K562 (cell line): ENCODE measurements at regions not wholly inside any gene's neighbourhood (a gene's known extent, or its start where the extent isn't known, plus 50 kb on each side); places are given as distances from the start of the nearest gene placed in this dataset.

Source experiments
- ATF1 ChIP-seq, 2 experiments: fragments of 450-650 bp in 1 of 2; IDR thresholded peaks; 2 replicates each; pipeline ENCODE4 v1.6.1; 2016; ENCODE audit warnings: missing compliant biosample characterization in 1 of 2, missing genetic modification characterization in 1 of 2
- CREBBP ChIP-seq: IDR thresholded peaks from one replicate; pipeline ENCODE4 v1.6.1; 2012; ENCODE audit warnings: low read depth, mild to moderate bottlenecking, control low read depth, inconsistent platforms, low read length
- CSDE1 ChIP-seq, 2 experiments: fragments of 450-650 bp; IDR thresholded peaks; 2 replicates each; pipeline ENCODE4 v1.6.1; 2016; ENCODE audit warnings: mild to moderate bottlenecking in 1 of 2
- CTCF ChIP-seq, 3 experiments: IDR thresholded peaks in 2 of 3; conservative IDR thresholded peaks in 1 of 3; 2 replicates each; pipeline ENCODE4 v1.5.1; 2011 to 2012; ENCODE audit warnings: low read length in 3 of 3, mild to moderate bottlenecking in 3 of 3, control low read depth in 2 of 3, improper control_type of control experiment in 1 of 3, inconsistent platforms in 1 of 3, low read depth in 1 of 3, mixed read lengths in 1 of 3, moderate library complexity in 1 of 3; ENCODE audit not compliant: insufficient read depth in 2 of 3
- FOXP4 ChIP-seq: sonication (generic); formaldehyde crosslinking; IDR thresholded peaks from 2 replicates; pipeline ENCODE4 v1.8.0; 2022; ENCODE audit warnings: mild to moderate bottlenecking, missing genetic modification reagents, borderline replicate concordance
- HOXB6 ChIP-seq: fragments of 250-450 bp; sonication (Bioruptor Pico); IDR thresholded peaks from 2 replicates; pipeline ENCODE4 v1.5.1; 2022; ENCODE audit warnings: mild to moderate bottlenecking, borderline replicate concordance
- POLR2A ChIP-seq: fragments of 450-650 bp; conservative IDR thresholded peaks from 2 replicates; pipeline ENCODE4 v1.6.1; 2016
- SREBF1 ChIP-seq: fragments of 150-350 bp; IDR thresholded peaks from 2 replicates; pipeline ENCODE4 v1.6.1; 2014; ENCODE audit warnings: antibody characterized with exemption, low read depth, low read length, borderline replicate concordance
- USF2 ChIP-seq: sonication (generic); formaldehyde crosslinking; IDR thresholded peaks from 2 replicates; pipeline ENCODE4 v1.5.0; 2020; ENCODE audit warnings: missing genetic modification reagents
- ZC3H11A ChIP-seq: IDR thresholded peaks from 2 replicates; pipeline ENCODE4 v1.6.1; 2012; ENCODE audit warnings: low read depth, low read length, improper control_type of control experiment
- ZEB2 ChIP-seq: fragments of 450-650 bp; IDR thresholded peaks from 2 replicates; pipeline ENCODE4 v1.6.1; 2016
- TF ChIP-seq, protein P1 (sequence below), 3 experiments: fragments of 200-800 bp in 1 of 3; sonication (Bioruptor generic) in 1 of 3; sonication (generic) in 1 of 3; formaldehyde crosslinking in 1 of 3; IDR thresholded peaks; 2 replicates each; pipeline versions ENCODE4 v1.6.1 to v1.8.0; 2016 to 2022; ENCODE audit warnings: mild to moderate bottlenecking in 2 of 3, missing compliant biosample characterization in 2 of 3, missing genetic modification characterization in 2 of 3, missing genetic modification reagents in 1 of 3
- TF ChIP-seq, protein P2 (sequence below): fragments of 450-650 bp; formaldehyde crosslinking; conservative IDR thresholded peaks from 2 replicates; pipeline ENCODE4 v1.4.0; 2022; ENCODE audit warnings: mild to moderate bottlenecking, missing genetic modification characterization
- TF ChIP-seq, protein P3 (sequence below): sonication (generic); formaldehyde crosslinking; IDR thresholded peaks from 2 replicates; pipeline ENCODE4 v1.8.1; 2023; ENCODE audit warnings: mild to moderate bottlenecking, missing genetic modification reagents

DNA sequence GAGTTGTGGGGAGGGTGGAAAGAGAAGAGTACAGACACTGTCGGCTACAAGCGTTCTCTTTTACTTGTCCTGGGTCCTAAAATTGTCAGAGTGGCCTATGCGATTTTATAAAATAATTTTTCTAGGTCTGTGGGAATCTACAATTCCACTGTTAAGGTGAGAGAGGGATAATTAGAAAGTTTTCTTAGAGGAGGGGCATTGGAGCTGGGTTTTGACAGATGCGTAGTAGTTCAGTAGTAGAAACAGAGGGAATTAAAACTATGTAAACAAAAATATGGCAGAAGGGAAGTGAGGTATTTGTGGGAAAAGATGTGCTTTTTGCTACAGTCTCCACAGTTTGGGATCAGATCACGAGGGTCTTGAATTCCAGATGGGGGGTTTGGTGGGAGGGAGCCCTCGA is 129.1 kb upstream of the SHB start:
- TF ChIP-seq HOXB6 (CRISPR knock-in tag): no peak
- TF ChIP-seq, protein P1, sequence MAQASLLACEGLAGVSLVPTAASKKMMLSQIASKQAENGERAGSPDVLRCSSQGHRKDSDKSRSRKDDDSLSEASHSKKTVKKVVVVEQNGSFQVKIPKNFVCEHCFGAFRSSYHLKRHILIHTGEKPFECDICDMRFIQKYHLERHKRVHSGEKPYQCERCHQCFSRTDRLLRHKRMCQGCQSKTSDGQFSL (CRISPR knock-in tag; IDR thresholded peaks at IDR 0.05): no peak
- TF ChIP-seq, protein P1 (tag; IDR thresholded peaks at IDR 0.05): no peak
- TF ChIP-seq, protein P2, sequence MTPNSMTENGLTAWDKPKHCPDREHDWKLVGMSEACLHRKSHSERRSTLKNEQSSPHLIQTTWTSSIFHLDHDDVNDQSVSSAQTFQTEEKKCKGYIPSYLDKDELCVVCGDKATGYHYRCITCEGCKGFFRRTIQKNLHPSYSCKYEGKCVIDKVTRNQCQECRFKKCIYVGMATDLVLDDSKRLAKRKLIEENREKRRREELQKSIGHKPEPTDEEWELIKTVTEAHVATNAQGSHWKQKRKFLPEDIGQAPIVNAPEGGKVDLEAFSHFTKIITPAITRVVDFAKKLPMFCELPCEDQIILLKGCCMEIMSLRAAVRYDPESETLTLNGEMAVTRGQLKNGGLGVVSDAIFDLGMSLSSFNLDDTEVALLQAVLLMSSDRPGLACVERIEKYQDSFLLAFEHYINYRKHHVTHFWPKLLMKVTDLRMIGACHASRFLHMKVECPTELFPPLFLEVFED: no peak
- TF ChIP-seq FOXP4 (CRISPR knock-in tag): no peak
- TF ChIP-seq, protein P3, sequence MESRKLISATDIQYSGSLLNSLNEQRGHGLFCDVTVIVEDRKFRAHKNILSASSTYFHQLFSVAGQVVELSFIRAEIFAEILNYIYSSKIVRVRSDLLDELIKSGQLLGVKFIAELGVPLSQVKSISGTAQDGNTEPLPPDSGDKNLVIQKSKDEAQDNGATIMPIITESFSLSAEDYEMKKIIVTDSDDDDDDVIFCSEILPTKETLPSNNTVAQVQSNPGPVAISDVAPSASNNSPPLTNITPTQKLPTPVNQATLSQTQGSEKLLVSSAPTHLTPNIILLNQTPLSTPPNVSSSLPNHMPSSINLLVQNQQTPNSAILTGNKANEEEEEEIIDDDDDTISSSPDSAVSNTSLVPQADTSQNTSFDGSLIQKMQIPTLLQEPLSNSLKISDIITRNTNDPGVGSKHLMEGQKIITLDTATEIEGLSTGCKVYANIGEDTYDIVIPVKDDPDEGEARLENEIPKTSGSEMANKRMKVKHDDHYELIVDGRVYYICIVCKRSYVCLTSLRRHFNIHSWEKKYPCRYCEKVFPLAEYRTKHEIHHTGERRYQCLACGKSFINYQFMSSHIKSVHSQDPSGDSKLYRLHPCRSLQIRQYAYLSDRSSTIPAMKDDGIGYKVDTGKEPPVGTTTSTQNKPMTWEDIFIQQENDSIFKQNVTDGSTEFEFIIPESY: no peak
- TF ChIP-seq ZEB2: no peak
- TF ChIP-seq USF2 (CRISPR knock-in tag): no peak
- TF ChIP-seq ZC3H11A: no peak
- TF ChIP-seq POLR2A: no peak
- no peak for TF ChIP-seq CTCF (IDR thresholded peaks at IDR 0.05 in 2 of 3, conservative IDR thresholded peaks at IDR 0.05 in 1 of 3; ENCODE audit: insufficient read depth in 2 of 3, low read depth in 1 of 3, low read length in 3 of 3)
- no peak for TF ChIP-seq CREBBP
- TF ChIP-seq ATF1 (CRISPR knock-in tag; IDR thresholded peaks at IDR 0.05): no peak
- TF ChIP-seq ATF1 (tag; IDR thresholded peaks at IDR 0.05): no peak
- TF ChIP-seq CSDE1 (IDR thresholded peaks at IDR 0.05): no peak
- no peak for TF ChIP-seq SREBF1
